ENCODE measurements at regions not wholly inside any gene's neighbourhood (a gene's known extent, or its start where the extent isn't known, plus 50 kb on each side); places are given as distances from the start of the nearest gene placed in this dataset.

GRCh38 chrX:39462835-39463234, 634.9 kb downstream of the BCOR start:
- WGBS, 3 donors: 43 to 53% (median 52%) methylated on average over 1 of the region's 1 CpG
- H3K36me3 ChIP-seq: no peaks in the 10 kb centered on the region
- no peaks in the 10 kb centered on the region for H3K4me1 ChIP-seq (ENCODE audit: insufficient read depth)
- no peak overlapping the region for H3K4me3 ChIP-seq
- DNase-seq: no peak
- intact Hi-C loops (cut with DNase I): no loop called here
- no peaks in the 10 kb centered on the region for H3K9me3 ChIP-seq
- H3K27me3 ChIP-seq: no peaks in the 10 kb centered on the region
- H3K27ac ChIP-seq: no peak overlapping the region
- TF ChIP-seq CTCF (IDR thresholded peaks at IDR 0.05) (no peak), POLR2A (IDR thresholded peaks at IDR 0.05) (no peak), EP300 (IDR thresholded peaks at IDR 0.05) (no peak)

GRCh38 chrX:39464253-39464652, 633.5 kb downstream of the BCOR start:
- Histone ChIP-seq H3K9me3 (no peaks in the 10 kb centered on the region), H3K4me1 (ENCODE audit: insufficient read depth) (no peaks in the 10 kb centered on the region), H3K27me3 (no peaks in the 10 kb centered on the region), H3K27ac (no peak overlapping the region), H3K4me3 (no peak overlapping the region), H3K36me3 (no peaks in the 10 kb centered on the region)
- intact Hi-C loops (cut with DNase I): no loop called here
- DNase-seq: no peak
- TF ChIP-seq POLR2A (IDR thresholded peaks at IDR 0.05) (no peak), CTCF (IDR thresholded peaks at IDR 0.05) (no peak), EP300 (IDR thresholded peaks at IDR 0.05) (no peak)
- WGBS, 3 donors: 61 to 75% (median 63%) methylated on average over 7 of the region's 7 CpGs

GRCh38 chrX:39465467-39465866, 632.3 kb downstream of the BCOR start:
- WGBS, 3 donors: 84 to 91% (median 87%) methylated on average over 13 of the region's 13 CpGs
- no peak overlapping the region for H3K4me3 ChIP-seq
- no peaks in the 10 kb centered on the region for H3K36me3 ChIP-seq
- no peak for TF ChIP-seq EP300 (IDR thresholded peaks at IDR 0.05)
- TF ChIP-seq POLR2A (IDR thresholded peaks at IDR 0.05): no peak
- TF ChIP-seq CTCF (IDR thresholded peaks at IDR 0.05): no peak
- H3K27me3 ChIP-seq: no peaks in the 10 kb centered on the region
- no peaks in the 10 kb centered on the region for H3K9me3 ChIP-seq
- H3K27ac ChIP-seq: no peak overlapping the region
- DNase-seq: no peak
- H3K4me1 ChIP-seq (ENCODE audit: insufficient read depth): no peaks in the 10 kb centered on the region
- intact Hi-C loops (cut with DNase I): no loop called here

- 70 to 80% (median 74%) methylated on average over 4 of the region's 4 CpGs for WGBS, 3 donors
- Histone ChIP-seq H3K36me3 (no peaks in the 10 kb centered on the region), H3K9me3 (no peaks in the 10 kb centered on the region), H3K27me3 (no peaks in the 10 kb centered on the region), H3K4me3 (no peak overlapping the region), H3K27ac (no peak overlapping the region), H3K4me1 (ENCODE audit: insufficient read depth) (no peaks in the 10 kb centered on the region)
- no peak for DNase-seq
- no peak for TF ChIP-seq EP300 (IDR thresholded peaks at IDR 0.05)
- TF ChIP-seq POLR2A (IDR thresholded peaks at IDR 0.05): no peak
- TF ChIP-seq CTCF (IDR thresholded peaks at IDR 0.05): no peak
- intact Hi-C loops (cut with DNase I): no loop called here
Measured at GRCh38 chrX:39465906-39466305, 631.9 kb downstream of the BCOR start.

GRCh38 chrX:39469126-39469525, 628.6 kb downstream of the BCOR start:
- Histone ChIP-seq H3K27ac (no peak overlapping the region), H3K4me1 (ENCODE audit: insufficient read depth) (no peaks in the 10 kb centered on the region), H3K4me3 (no peak overlapping the region), H3K27me3 (no peaks in the 10 kb centered on the region), H3K9me3 (no peaks in the 10 kb centered on the region), H3K36me3 (no peaks in the 10 kb centered on the region)
- 60 to 86% (median 74%) methylated on average over 4 of the region's 4 CpGs for WGBS, 3 donors
- DNase-seq: no peak
- TF ChIP-seq CTCF (IDR thresholded peaks at IDR 0.05): no peak
- TF ChIP-seq EP300 (IDR thresholded peaks at IDR 0.05): no peak
- no peak for TF ChIP-seq POLR2A (IDR thresholded peaks at IDR 0.05)
- intact Hi-C loops (cut with DNase I): no loop called here

Measured in ovary (tissue), 7 donors.